A673 (cell line): ENCODE measurements at regions not wholly inside any gene's neighbourhood (a gene's known extent, or its start where the extent isn't known, plus 50 kb on each side); places are given as distances from the start of the nearest gene placed in this dataset.

Experiments
- CTCF ChIP-seq: fragments of 300-800, 200-600 bp; sonication (generic); conservative IDR thresholded peaks from 2 replicates; pipeline ENCODE4 v1.5.1; 2017; ENCODE audit warnings: low read depth, mild to moderate bottlenecking, antibody characterized with exemption, low read length, moderate library complexity, mixed read lengths
- EZH2 ChIP-seq: fragments of 200-600 bp; sonication (generic); IDR thresholded peaks from 2 replicates; pipeline ENCODE4 v1.6.1; 2017; ENCODE audit warnings: borderline replicate concordance, low read depth, mild to moderate bottlenecking, mixed read lengths, antibody characterized with exemption, low read length; ENCODE audit not compliant: poor library complexity, severe bottlenecking

GRCh38 chr2:187129868-187130267, 280.9 kb upstream of the ZSWIM2 start:
- no peak for TF ChIP-seq EZH2
- TF ChIP-seq CTCF: no peak
